G401 (cell line): ENCODE measurements at regions not wholly inside any gene's neighbourhood (a gene's known extent, or its start where the extent isn't known, plus 50 kb on each side); places are given as distances from the start of the nearest gene placed in this dataset.

ENCODE experiments used
- DNase-seq: peaks from one replicate; pipeline ENCODE4 v3.0.0-alpha.2; 2015; ENCODE audit warnings: low spot score
- in situ Hi-C: cut with HindIII; loops from 2 replicates; pipeline ENCODE4 v1.10.0; 2016; ENCODE audit warnings: low sequenced_read_pairs, mixed read lengths

DNA sequence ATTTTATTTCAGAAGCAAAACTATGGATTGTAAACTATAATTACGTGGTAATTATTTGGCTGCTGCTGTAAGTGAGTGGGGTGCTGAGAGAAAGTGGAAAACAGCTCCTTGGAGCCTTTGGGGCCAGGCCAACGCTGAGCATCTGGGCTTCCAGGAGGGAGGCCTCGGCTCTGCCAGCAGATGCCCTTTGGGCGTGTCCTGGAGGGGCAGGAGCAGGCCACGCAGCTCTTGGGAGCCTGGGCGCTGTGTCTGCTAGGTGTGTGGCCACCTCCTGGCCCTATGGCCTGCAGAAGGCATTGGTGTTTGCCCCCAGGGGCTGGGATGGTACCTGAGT, 423.3 kb downstream of the GLRX3 start:
- in situ Hi-C loops, result no loop called here
- DNase-seq, result peak; percentile 8

DNA sequence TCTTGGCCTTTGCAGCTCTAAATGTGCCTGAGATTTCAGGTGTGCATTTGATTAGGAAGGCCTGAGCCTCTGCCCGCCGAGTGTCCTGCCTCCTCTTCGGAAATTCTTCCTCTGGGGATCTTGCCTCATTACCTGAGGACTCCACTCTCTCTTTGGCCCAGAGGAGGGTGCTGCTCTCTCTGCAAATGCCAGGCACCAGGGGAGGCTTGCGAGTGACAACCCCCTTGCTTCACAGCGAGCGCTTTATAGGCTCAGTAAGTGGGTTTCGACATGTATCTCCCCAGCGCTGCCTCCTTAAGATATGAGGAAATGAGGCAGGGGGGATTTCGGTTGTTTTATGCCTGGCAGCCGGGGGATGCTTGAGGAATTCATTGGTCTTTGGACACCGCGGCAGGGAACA, 423.9 kb downstream of the GLRX3 start:
- in situ Hi-C loops, result no loop called here
- no peak for DNase-seq

DNA sequence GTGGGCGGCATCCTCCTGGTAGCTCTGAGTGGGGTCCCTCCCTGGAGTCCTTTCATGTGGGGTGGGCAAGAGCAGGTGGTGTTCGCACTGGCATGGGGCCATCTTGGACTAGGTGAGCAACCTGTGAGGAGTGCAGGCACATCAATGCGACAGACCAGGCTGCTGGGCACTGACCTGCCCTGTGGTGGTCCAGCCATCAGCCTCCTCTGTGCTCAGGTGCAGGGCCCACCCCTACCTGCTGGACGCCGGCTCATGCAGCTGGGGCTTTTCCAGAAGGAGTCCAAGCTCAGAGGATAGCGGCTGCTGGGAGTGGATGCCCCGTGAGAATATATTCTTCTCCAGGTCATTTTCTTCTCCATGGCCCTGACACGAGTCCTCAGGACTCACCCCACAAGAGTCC, 424.4 kb downstream of the GLRX3 start:
- no peak for DNase-seq
- in situ Hi-C loops, result no loop called here

DNA sequence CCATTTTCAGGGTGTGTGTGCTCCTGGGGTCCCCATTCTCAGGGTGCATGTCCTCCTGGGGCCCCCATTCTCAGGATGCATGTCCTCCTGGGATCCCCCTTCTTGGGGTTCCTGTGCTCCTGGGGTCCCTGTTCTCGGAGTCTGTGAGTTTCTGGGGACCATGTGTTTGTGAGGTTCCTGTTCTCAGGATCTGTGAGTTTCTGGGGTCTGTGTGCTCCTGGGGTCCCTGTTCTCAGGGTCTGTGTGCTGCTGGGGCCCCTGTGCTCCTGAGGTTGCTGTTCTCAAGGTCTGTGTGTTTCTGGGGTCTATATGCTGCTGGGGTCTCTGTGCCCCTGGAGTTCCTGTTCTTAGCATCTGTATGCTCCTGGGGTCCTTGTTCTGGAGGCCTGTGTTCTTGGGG, 425.5 kb downstream of the GLRX3 start:
- in situ Hi-C loops, result no loop called here
- DNase-seq, result no peak

DNA sequence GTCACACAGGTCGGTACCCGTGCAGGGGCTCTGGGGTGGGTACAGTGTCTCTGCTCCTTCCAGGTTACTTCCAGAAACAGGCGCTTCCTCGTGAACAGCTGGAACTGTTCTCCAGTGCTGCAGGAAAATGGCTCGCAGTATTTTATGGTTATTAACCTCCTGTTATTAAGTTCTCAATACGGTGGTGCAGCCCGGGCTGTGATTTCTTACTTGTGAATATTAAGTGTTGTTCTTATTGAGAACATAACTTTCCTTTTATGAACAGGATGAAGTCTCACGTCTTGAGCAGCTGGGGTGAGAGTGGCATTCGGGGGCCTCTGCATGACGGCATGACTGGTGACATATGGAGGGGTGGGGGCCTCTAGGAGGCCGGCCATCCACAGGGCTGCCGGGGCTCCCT, 430.8 kb downstream of the GLRX3 start:
- no peak for DNase-seq
- in situ Hi-C loops, result no loop called here

DNA sequence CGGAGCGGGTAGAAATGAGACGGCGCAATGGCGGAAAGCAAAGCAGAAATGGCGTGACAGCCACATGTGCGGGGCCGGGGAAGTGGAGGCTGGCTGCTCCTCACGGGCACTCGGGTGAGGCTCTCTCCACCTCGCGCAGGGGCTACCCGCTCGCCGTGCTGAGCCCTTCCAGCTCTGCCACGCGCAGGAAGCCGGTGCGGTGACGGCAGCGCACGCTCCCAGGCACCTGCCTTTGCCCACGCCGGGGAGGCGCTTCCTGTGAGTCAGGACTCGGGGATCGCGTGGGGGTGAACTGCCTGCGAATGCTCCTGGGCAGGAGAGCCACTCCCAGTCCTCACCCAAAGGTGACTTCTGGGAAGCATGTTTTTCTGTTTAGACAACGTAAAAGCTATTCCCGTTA, 431.2 kb downstream of the GLRX3 start:
- in situ Hi-C loops, result no loop called here
- DNase-seq, result no peak

DNA sequence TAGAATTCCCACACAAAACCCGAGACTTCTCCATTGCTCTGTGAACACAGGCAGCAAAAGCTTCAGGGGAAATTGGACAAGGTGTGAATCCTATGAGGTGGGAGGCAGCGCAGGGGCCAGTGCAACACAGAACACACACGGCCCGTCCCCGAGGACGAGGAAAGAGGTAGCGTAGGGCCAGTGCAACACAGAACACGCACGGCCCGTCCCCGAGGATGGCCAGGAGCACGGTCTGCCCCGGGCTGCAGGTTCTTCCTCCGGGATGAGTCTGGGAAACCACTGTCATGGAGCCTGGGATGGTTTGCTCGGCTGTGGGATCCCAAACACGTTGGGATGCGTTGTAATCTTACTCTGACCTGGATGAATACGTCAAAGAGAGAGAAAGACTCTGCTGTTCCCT, 432.1 kb downstream of the GLRX3 start:
- in situ Hi-C loops, result no loop called here
- DNase-seq, result no peak

DNA sequence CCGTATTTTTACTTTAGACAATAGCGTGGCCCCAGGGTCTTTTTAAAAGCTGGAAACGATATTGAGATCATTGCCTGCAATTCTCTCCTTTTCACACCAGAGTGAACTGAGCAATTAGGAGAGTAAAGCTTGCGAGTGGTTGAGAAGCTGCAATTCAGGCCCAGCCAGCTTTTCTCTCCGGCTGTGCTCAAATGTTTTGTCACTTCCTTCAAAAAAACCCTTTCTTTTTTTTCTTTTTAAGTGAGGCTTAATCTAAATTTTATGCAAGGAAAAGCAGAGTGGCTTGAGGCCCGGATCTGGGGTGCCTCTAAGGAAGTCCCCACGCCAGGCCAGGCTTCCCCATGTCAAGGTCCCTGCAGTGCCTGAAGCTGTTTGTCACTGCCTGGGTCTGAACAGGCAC, 433.9 kb downstream of the GLRX3 start:
- in situ Hi-C loops, result no loop called here
- DNase-seq, result no peak

DNA sequence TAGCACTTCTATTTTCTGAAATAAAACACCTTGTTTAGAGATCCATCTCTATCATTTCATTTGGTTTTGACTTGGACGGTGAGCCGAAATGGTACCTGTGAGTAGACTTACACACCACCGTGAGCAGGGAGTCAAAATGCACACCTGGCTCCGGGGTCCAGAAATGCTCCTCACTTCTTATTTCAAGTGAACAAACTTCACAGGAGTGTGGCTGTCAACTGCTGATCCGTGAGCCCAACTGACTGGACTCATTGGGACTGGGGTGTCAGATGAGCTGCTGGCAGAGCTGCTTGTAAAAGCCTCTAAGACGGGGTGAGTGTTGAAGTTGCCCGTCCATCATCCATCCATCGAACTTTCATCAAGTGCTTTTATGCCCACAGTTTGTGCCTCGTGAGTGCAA, 435.5 kb downstream of the GLRX3 start:
- DNase-seq, result no peak
- in situ Hi-C loops, result no loop called here

DNA sequence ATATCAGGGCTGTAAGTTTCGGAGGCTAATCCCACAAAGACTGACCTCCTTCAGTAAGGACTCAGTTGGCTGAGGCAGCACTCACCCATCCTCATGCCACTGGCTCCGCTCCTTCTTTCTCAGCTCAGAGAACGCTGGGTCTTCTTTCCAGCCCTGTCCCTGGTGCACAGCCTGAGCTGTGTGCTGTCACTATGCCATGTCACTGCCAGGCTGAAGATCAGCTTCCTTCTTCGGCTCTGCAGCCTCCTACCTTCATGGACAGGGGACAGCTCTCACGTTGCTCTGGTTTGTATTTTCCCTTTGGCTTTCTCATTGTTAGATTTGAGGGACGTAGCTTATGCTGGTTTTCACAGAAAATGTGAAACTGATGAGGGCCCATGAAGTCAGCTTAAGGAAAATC, 437.3 kb downstream of the GLRX3 start:
- DNase-seq, result no peak
- in situ Hi-C loops, result no loop called here

DNA sequence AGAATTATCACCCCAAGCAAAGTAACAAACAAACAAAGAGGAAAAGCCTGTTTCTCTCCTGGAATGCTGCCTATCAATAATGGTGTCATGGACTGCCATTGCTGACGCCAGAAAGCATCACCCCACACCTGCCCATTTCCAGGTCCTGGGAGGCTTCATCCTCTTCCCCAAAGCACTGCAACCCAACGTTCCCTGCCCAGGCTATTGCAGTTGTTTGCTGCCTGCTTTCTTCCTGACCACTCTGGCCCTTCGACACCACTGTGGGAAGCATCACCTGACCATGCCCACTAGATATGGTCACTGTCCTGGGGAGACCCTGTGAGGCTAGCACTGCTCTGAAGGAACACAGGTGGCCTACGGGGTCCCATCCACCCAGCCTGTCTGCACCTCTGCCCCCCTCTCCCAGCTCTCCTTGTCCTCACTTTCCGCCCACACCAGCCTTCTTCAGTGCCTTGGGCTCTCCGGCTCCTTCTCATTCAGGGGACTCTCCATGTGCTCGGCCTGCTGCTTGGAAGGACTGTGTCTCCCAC, 439.6 kb downstream of the GLRX3 start:
- no peak for DNase-seq
- in situ Hi-C loops, result no loop called here

DNA sequence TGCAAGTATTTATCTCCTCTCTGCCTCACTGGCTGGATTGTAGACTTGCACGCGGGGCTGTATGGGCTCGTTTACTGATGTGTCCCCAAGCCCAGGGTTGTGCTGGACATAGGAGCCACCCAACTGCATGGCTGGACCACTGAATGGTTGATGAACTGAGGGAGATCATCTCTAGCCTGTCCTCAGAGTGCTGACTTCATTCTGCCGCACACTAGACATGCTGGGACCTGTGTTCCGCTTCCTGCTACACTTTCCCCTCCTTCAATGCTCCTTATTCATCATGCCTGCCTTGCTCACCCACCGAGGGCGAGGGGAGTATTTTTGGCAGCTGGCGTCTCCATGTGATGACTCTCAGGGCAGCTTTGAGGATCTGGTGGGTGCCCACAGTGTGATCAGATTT, 440.2 kb downstream of the GLRX3 start:
- in situ Hi-C loops, result no loop called here
- no peak for DNase-seq

DNA sequence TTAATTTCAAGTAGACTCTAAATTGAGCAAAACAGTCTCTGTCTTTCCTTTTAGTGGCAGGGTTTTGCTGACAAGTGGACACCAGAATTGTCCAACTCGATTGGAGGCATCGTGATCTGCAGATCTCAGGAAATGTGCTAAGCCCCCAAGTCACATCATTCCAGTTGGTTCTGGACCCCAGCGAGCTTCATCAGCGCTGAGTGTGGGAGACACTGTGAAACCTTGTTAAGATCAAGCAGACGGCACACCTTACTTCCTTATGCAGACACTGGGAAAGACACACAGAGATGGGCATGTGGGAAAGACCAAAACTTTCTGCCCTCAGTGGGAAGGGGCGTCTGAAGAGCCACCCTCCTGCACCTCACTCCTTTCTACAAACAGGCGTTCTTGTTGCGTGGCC, 440.8 kb downstream of the GLRX3 start:
- DNase-seq, result no peak
- in situ Hi-C loops, result no loop called here

DNA sequence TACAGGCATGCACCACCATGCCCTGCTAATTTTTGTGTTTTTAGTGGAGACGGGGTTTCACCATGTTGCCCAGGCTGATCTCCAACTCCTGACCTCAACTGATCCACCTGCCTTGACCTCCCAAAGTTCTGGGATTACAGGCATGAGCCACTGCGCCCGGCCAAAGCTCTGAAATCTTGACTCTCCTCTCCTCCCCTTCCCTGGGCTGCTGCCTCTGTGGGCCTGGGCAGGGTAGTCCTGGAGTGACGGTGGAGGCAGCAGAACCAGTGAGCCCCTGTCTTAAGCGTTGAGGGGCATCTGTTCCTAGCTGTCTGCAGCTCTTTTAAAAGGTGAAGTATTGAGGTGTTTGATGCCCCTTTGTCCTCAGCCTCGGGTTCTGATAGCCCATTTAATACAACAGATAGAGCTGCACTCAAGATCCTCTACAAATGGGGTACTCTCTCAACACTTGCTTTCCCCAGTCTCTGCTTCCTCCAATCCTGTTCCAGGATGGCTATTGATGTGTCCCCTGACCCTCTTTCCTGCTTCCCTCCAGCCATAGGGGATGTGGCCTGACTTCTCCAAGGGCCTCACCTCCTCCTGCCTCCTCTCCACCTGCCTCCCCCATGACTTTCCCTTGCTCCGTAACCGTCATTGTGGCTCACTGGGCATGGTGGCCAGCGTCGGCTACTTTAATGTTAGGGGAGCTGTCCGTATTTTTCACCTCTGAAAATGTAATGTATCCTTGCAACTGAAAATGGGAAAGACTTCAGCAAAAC, 442.5 kb downstream of the GLRX3 start:
- in situ Hi-C loops, result no loop called here
- no peak for DNase-seq

DNA sequence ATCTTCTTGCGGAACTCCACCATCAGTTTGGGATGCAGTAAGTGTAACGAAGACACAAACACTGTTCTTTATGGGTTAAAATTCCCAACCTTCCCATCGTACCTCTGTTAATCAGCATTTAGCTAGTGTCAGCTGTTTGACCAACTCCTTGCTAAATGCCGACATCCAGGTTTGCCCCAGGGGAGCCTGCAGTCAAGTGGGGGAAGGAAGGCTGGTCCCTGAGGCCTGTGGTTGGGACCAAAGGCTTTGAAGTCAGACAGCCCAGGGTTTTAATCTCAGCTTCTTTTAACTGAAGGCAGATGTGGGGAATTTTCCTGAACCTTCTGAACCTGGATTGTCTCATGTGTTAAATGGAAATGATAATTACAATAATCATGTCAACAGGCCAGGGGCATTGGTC, 443.7 kb downstream of the GLRX3 start:
- in situ Hi-C loops, result no loop called here
- DNase-seq, result no peak

DNA sequence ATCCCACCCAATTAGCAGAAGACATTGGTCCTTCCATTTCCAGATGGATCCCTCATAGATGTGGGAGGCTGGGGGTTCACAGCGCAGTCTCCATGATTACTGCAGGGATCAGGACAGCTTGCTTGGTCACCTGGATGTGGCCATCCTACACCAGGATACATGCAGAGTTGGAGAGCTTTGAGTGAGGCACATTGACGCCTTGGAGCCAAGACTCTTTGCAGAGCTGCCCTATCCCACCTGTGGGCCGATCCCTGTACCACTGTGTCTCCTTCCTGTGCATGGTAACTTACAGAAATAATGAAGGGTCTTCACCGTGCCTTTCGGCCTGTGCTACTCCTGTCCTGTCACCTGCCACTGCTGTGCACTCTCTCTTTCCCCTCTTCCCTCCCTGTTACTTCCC, 444.8 kb downstream of the GLRX3 start:
- no peak for DNase-seq
- in situ Hi-C loops, result no loop called here

DNA sequence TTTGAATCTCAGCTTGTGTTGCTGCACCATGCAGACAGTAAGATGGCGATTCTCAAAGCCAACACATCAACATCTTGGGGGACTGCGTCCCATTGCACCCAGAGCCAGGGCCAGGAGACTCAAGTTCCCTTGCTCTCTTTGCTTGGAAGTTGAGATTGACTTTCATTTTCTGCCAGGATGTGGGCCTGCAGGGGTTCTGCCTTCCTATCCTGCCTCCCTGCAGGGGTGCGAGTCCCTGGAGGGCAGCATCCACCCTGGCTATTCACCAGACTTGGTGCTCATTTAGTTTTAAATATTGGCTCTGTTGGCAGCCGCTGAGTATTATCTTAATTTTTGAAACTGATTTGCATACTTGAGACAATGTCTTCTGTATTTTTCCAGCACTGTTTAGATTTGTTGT, 451.5 kb downstream of the GLRX3 start:
- no peak for DNase-seq
- in situ Hi-C loops, result no loop called here

DNA sequence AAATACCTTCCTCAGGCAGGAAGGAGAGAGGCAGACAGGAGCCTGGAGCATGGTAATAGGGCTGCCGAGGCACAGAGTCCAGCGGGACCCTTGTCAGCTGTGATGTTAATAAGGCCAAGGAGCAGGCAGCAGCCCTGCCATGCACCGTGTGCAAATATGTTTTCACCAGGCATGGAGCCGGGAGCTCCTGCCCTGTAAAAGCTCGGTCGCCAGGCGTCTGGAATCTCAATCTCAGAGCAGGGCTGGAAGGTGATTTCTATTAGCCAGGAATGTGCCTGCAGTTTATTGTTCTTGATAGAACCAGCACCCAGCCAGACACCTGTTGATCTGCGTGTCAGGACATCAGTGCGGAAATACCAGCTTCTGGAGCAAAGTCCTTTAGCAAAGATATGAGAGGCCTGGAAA, 469.8 kb downstream of the GLRX3 start:
- in situ Hi-C loops, result no loop called here
- DNase-seq, result no peak

DNA sequence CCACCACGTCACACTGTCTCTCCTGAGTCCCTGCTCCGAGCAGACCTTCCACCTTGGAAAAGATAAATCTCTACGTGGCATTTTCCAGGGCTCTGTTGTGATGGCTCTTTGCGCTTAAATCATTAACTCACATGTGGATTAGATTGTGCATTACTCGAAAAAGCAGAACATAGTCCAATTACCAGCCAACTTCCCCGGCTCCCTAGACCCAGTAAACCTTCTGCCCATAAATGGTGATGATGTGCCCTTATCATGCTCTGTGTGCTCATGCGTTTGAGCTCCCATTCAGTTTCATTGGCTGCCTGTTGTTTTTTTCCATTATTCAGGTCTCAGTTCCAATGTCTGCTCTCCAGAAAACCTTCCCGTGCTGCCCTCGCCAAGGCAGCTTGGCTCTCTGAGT, 471.2 kb downstream of the GLRX3 start:
- DNase-seq, result no peak
- in situ Hi-C loops, result no loop called here

DNA sequence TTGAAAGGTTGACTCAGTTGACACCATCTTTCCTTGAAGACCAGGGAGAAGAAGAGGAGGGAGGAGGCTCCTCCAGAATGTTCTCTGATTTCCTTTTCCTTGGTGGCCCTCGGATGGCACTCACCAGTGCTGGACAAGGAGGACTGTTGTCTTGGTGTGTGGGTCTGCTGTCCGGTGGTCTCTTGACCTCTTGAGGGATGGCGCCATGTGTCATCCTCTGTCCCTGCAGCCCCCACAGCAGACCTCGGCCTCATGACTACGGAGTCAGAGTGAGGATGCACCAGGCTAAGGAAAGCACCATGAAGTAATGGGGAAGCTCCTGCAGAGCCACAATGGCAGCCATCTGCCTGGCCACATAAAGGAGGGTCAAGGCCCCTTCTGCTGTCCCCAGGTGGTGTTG, 475.0 kb downstream of the GLRX3 start:
- in situ Hi-C loops, result no loop called here
- no peak for DNase-seq

DNA sequence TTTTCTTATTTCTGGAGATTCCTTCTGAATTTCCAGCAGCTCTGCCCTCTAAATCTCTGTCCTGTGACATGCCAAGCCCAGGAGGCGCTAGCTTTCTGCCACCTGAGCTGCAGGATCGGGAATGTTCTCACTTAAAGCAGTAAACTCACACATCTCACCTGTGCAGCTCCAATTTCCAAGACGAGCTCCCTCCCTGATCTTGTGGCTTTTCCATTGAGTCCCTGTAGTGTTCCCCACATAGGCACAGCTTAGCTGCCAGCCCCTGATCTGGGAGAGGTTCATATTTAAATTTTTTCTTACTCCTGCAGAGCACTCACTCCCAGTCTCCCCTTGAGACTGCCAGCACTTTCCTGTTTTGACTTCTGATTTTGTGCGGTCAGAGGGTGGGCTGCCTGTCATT, 479.3 kb downstream of the GLRX3 start:
- no peak for DNase-seq
- in situ Hi-C loops, result no loop called here

DNA sequence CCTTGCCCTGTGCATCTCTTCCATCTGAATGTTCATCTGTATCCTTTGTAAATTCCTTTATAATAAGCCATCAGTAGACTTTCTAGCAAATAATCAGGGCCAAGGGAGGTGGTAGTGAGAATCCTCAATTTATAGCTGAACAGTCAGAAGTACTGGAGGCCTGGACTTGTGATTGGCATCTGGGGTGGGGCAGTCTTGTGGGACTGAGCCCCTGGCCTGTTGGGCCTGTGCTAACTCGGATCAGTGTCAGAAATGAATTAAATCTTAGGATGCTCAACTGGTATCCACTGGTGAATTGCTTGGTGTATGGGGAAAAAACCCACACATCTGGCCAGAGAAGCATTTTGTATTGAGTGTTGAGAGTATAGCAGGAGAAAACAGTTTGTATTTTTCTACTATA, 481.8 kb downstream of the GLRX3 start:
- in situ Hi-C loops, result no loop called here
- no peak for DNase-seq
